ENCODE measurements at regions not wholly inside any gene's neighbourhood (a gene's known extent, or its start where the extent isn't known, plus 50 kb on each side); places are given as distances from the start of the nearest gene placed in this dataset.

GRCh38 chr2:217061916-217062505 lies 202.1 kb upstream of the TNP1 start:
- H3K36me3 ChIP-seq (replicated peaks in 1 of 2; ENCODE audit: control insufficient read depth in 1 of 2, insufficient read depth in 2 of 2, low read length in 1 of 2) = no peaks in the 10 kb centered on the region
- TF ChIP-seq TAF1 (IDR thresholded peaks at IDR 0.05; ENCODE audit: borderline replicate concordance, low read depth, low read length) (no peak), MXI1 (IDR thresholded peaks at IDR 0.05; ENCODE audit: low read depth, low read length) (no peak), EZH2phosphoT487 (IDR thresholded peaks at IDR 0.05; ENCODE audit: borderline replicate concordance, low read depth) (no peak), YY1 (IDR thresholded peaks at IDR 0.05; ENCODE audit: low read depth) (no peak), TEAD4 (IDR thresholded peaks at IDR 0.05; ENCODE audit: borderline replicate concordance, insufficient read depth) (no peak), FOXJ3 (CRISPR knock-in tag; IDR thresholded peaks at IDR 0.05) (no peak), RFX5 (IDR thresholded peaks at IDR 0.05; ENCODE audit: low read length) (no peak), NFIC (IDR thresholded peaks at IDR 0.05; ENCODE audit: borderline replicate concordance) (no peak), SMC3 (IDR thresholded peaks at IDR 0.05; ENCODE audit: low read depth, low read length) (no peak), IRF3 (IDR thresholded peaks at IDR 0.05; ENCODE audit: low read depth, low read length) (no peak), TCF12 (IDR thresholded peaks at IDR 0.05) (no peak), REST (IDR thresholded peaks at IDR 0.05; ENCODE audit: low read depth, low read length) (no peak), RCOR1 (IDR thresholded peaks at IDR 0.05; ENCODE audit: low read length) (no peak), CTCF (IDR thresholded peaks at IDR 0.05) (no peak), EP300 (IDR thresholded peaks at IDR 0.05; ENCODE audit: borderline replicate concordance in 1 of 2, low read depth in 1 of 2, low read length in 1 of 2) (no peak), FOSL2 (IDR thresholded peaks at IDR 0.05; ENCODE audit: borderline replicate concordance, low read depth) (no peak), ZBTB33 (IDR thresholded peaks at IDR 0.05; ENCODE audit: borderline replicate concordance, low read depth) (no peak), SIN3A (IDR thresholded peaks at IDR 0.05; ENCODE audit: borderline replicate concordance, low read depth, low read length) (no peak), USF2 (IDR thresholded peaks at IDR 0.05; ENCODE audit: borderline replicate concordance, low read depth, low read length) (no peak)
- no peaks in the 10 kb centered on the region; a peak in 1 of 4 replicates for H3K4me1 ChIP-seq (ENCODE audit: control insufficient read depth in 1 of 2, insufficient read depth in 2 of 2, low read depth in 1 of 2, low read length in 1 of 2)
- no peaks in the 10 kb centered on the region for H3F3A ChIP-seq (replicated peaks; ENCODE audit: insufficient read depth)
- no peaks in the 10 kb centered on the region for H4K20me1 ChIP-seq (ENCODE audit: insufficient read depth)
- ChIA-PET POLR2A (no interaction called here), CTCF (interaction anchor here (0.6 kb wide), 1 partner anchor 622 kb away, joined by 3 read pairs; no protein-coding TSS in a partner anchor)
- no peaks in the 10 kb centered on the region for H3K9me3 ChIP-seq
- WGBS (ENCODE audit: low lambda C conversion rate) = 81% methylated on average over 7 of the region's 7 CpGs
- H3K9ac ChIP-seq = no peak overlapping the region
- H3K4me2 ChIP-seq = no peak overlapping the region
- no peak overlapping the region for H3K27ac ChIP-seq (ENCODE audit: low read depth in 2 of 2, low read length in 1 of 2)
- no peaks in the 10 kb centered on the region for H3K27me3 ChIP-seq (ENCODE audit: insufficient read depth)
- H3K79me2 ChIP-seq (ENCODE audit: insufficient read depth) = no peaks in the 10 kb centered on the region
- no peak for DNase-seq
- no peak overlapping the region for H3K4me3 ChIP-seq (ENCODE audit: low read depth in 2 of 2, low read length in 1 of 2)
- no peaks in the 10 kb centered on the region for H3K9me2 ChIP-seq
- no peak overlapping the region for H2AFZ ChIP-seq (ENCODE audit: low read depth)
